HCT116 (cell line): ENCODE measurements at regions not wholly inside any gene's neighbourhood (a gene's known extent, or its start where the extent isn't known, plus 50 kb on each side); places are given as distances from the start of the nearest gene placed in this dataset.

Source experiments
- ATAC-seq: fragments of 200-7000 bp; cut with Tn5 transposase; 2 replicates; pipeline ENCODE4 v1.9.1; 2020; ENCODE audit warnings: mild to moderate bottlenecking, moderate library complexity
- BruUV-seq: library from RNA; stranded (reverse); fragments of 400-500 nt; replicated peaks from 2 replicates; lab custom pipeline; 2021; lab: Mats Ljungman, UMichigan
- CTCF ChIA-PET: fragments of 300-600 bp; sonication (Branson Sonifier 250); formaldehyde crosslinking; loops from one replicate; lab custom pipeline; 2021; ENCODE audit warnings: antibody characterized with exemption; lab: Charles Lee
- POLR2A ChIA-PET: fragments of 300-600, 350-600 bp; sonication (Branson Sonifier 250); formaldehyde crosslinking; loops from one replicate; lab custom pipeline; 2021; ENCODE audit warnings: antibody characterized with exemption; lab: Charles Lee
- RAD21 ChIA-PET, 2 experiments: fragments of 300-600 bp; sonication (Branson Sonifier 250); formaldehyde crosslinking; loops; one replicate each; lab custom pipeline; 2023; ENCODE audit warnings: low total read pairs in 2 of 2; ENCODE audit not compliant: uncharacterized antibody in 2 of 2, unreplicated experiment in 2 of 2, low non-redundant PET in 1 of 2; lab: Charles Lee
- DNase-seq: peaks from one replicate; pipeline ENCODE4 v3.0.0-alpha.2; 2010; ENCODE audit warnings: low read depth, low spot score
- H2AFZ ChIP-seq: fragments of 200-600 bp; shearing (Covaris generic), sonication (generic); 2 replicates; pipeline ENCODE4 v1.6.1; 2017; ENCODE audit warnings: low read depth, mixed run types, mixed read lengths, antibody characterized with exemption, low read length; ENCODE audit not compliant: poor library complexity, severe bottlenecking
- H3K27ac ChIP-seq: 2 replicates; pipeline ENCODE4 v1.5.1; 2012; ENCODE audit warnings: low read depth, low read length
- H3K27me3 ChIP-seq: fragments of 200-600 bp; sonication (generic); 2 replicates; pipeline ENCODE4 v1.6.1; 2016; ENCODE audit warnings: mixed run types, low read length, mixed read lengths; ENCODE audit not compliant: insufficient read depth
- H3K36me3 ChIP-seq, 2 experiments: fragments of 200-500 bp in 1 of 2; fragments of 200-600 bp in 1 of 2; sonication (Bioruptor generic) in 1 of 2; sonication (generic) in 1 of 2; 2 replicates each; pipeline versions ENCODE4 v1.5.1 to v1.6.1; 2014 to 2016; ENCODE audit warnings: low read length in 2 of 2, inconsistent platforms in 1 of 2, mixed read lengths in 1 of 2, mixed run types in 1 of 2; ENCODE audit not compliant: insufficient read depth in 2 of 2, control insufficient read depth in 1 of 2
- H3K4me1 ChIP-seq, 2 experiments: fragments of 200-600 bp in 1 of 2; sonication (generic) in 1 of 2; 2 replicates each; pipeline versions ENCODE4 v1.5.1 to v1.6.1; 2012 to 2017; ENCODE audit warnings: low read length in 2 of 2, inconsistent platforms in 1 of 2, mild to moderate bottlenecking in 1 of 2, mixed read lengths in 1 of 2, mixed run types in 1 of 2, moderate library complexity in 1 of 2; ENCODE audit not compliant: insufficient read depth in 2 of 2, control insufficient read depth in 1 of 2
- H3K4me2 ChIP-seq: fragments of 200-600 bp; sonication (generic); 2 replicates; pipeline ENCODE4 v1.6.1; 2017; ENCODE audit warnings: mixed run types, low read length, mixed read lengths
- H3K4me3 ChIP-seq, 2 experiments: fragments of 200-600 bp in 1 of 2; sonication (generic) in 1 of 2; replicated peaks in 1 of 2; 2 replicates each; pipeline ENCODE4 v1.5.1; 2011 to 2016; ENCODE audit warnings: low read length in 2 of 2, control low read depth in 1 of 2, low read depth in 1 of 2, mild to moderate bottlenecking in 1 of 2, mixed read lengths in 1 of 2, mixed run types in 1 of 2
- H3K79me2 ChIP-seq: fragments of 200-600 bp; sonication (generic); 2 replicates; pipeline ENCODE4 v1.6.1; 2017; ENCODE audit warnings: mild to moderate bottlenecking, mixed run types, low read length, moderate library complexity, mixed read lengths; ENCODE audit not compliant: insufficient read depth
- H3K9ac ChIP-seq: fragments of 200-600 bp; sonication (generic); 2 replicates; pipeline ENCODE4 v1.6.1; 2016; ENCODE audit warnings: low read length, mixed read lengths
- H3K9me2 ChIP-seq: fragments of 200-600 bp; sonication (generic), shearing (Covaris generic); 2 replicates; pipeline ENCODE4 v1.6.1; 2017; ENCODE audit warnings: mixed run types, mild to moderate bottlenecking, moderate library complexity; ENCODE audit not compliant: insufficient read depth
- H3K9me3 ChIP-seq, 2 experiments: fragments of 200-500 bp in 1 of 2; fragments of 200-600 bp in 1 of 2; sonication (Bioruptor generic) in 1 of 2; sonication (generic) in 1 of 2; 2 replicates each; pipeline ENCODE4 v1.6.1; 2014 to 2017; ENCODE audit warnings: low read length in 2 of 2, mixed read lengths in 2 of 2, inconsistent platforms in 1 of 2, low read depth in 1 of 2, mild to moderate bottlenecking in 1 of 2, mixed run types in 1 of 2, moderate library complexity in 1 of 2; ENCODE audit not compliant: control insufficient read depth in 1 of 2, insufficient read depth in 1 of 2
- H4K20me1 ChIP-seq: fragments of 200-600 bp; sonication (generic), shearing (Covaris generic); 2 replicates; pipeline ENCODE4 v1.6.1; 2017; ENCODE audit warnings: mixed run types, mild to moderate bottlenecking, moderate library complexity; ENCODE audit not compliant: insufficient read depth
- CBX3 ChIP-seq: IDR thresholded peaks from 2 replicates; pipeline ENCODE4 v1.6.1; 2012; ENCODE audit warnings: low read depth
- ELF1 ChIP-seq: IDR thresholded peaks from 2 replicates; pipeline ENCODE4 v1.6.1; 2012; ENCODE audit warnings: low read depth, borderline replicate concordance
- EZH2 ChIP-seq: fragments of 200-600 bp; sonication (generic); IDR thresholded peaks from 2 replicates; pipeline ENCODE4 v1.6.1; 2017; ENCODE audit warnings: antibody characterized with exemption, mixed run types
- EZH2phosphoT487 ChIP-seq: fragments of 200-600 bp; IDR thresholded peaks from 2 replicates; pipeline ENCODE4 v1.6.1; 2018; ENCODE audit warnings: antibody characterized with exemption, borderline replicate concordance
- POLR2A ChIP-seq: IDR thresholded peaks from 2 replicates; pipeline ENCODE4 v1.7.0; 2011; ENCODE audit warnings: borderline replicate concordance; ENCODE audit not compliant: insufficient read depth, insufficient read length; ENCODE audit errors: extremely low read depth
- POLR2AphosphoS5 ChIP-seq: IDR thresholded peaks from 2 replicates; pipeline ENCODE4 v1.6.1; 2011; ENCODE audit warnings: mild to moderate bottlenecking, low read depth, low read length, moderate library complexity
- RAD21 ChIP-seq: IDR thresholded peaks from 2 replicates; pipeline ENCODE4 v1.6.1; 2012; ENCODE audit warnings: low read depth, mild to moderate bottlenecking
- SIN3A ChIP-seq: IDR thresholded peaks from 2 replicates; pipeline ENCODE4 v1.6.1; 2012; ENCODE audit warnings: low read depth
- SRF ChIP-seq: IDR thresholded peaks from 2 replicates; pipeline ENCODE4 v1.6.1; 2012; ENCODE audit warnings: low read depth
- YY1 ChIP-seq: IDR thresholded peaks from 2 replicates; pipeline ENCODE4 v1.6.1; 2011; ENCODE audit warnings: low read length, low read depth, moderate library complexity, mild to moderate bottlenecking; ENCODE audit not compliant: insufficient replicate concordance; ENCODE audit errors: extremely low read depth
- ZBTB33 ChIP-seq: IDR thresholded peaks from 2 replicates; pipeline ENCODE4 v1.6.1; 2011; ENCODE audit warnings: mild to moderate bottlenecking, low read length, moderate library complexity; ENCODE audit not compliant: insufficient replicate concordance; ENCODE audit errors: extremely low read depth
- intact Hi-C: fragments of 100-400 bp; cut with micrococcal nuclease; formaldehyde crosslinking; loops from 2 replicates; pipeline ENCODE4 v1.10.0; 2022
- TF ChIP-seq, protein P1 (sequence below), 3 experiments: fragments of 200-600 bp in 1 of 3; sonication (generic) in 1 of 3; IDR thresholded peaks in 2 of 3; conservative IDR thresholded peaks in 1 of 3; 2 replicates each; pipeline ENCODE4 v1.5.1; 2012 to 2017; ENCODE audit warnings: low read depth in 2 of 3, low read length in 2 of 3, antibody characterized with exemption in 1 of 3, borderline replicate concordance in 1 of 3, control low read depth in 1 of 3, mild to moderate bottlenecking in 1 of 3, mixed read lengths in 1 of 3, mixed run types in 1 of 3, moderate library complexity in 1 of 3; ENCODE audit not compliant: insufficient read depth in 1 of 3

GRCh38 chr17:63265526-63265925, 180.6 kb downstream of the CYB561 start (continued):
- TF ChIP-seq SRF (no peak), RAD21 (no peak), CBX3 (no peak), YY1 (no peak), EZH2phosphoT487 (no peak), ZBTB33 (no peak)

DNA sequence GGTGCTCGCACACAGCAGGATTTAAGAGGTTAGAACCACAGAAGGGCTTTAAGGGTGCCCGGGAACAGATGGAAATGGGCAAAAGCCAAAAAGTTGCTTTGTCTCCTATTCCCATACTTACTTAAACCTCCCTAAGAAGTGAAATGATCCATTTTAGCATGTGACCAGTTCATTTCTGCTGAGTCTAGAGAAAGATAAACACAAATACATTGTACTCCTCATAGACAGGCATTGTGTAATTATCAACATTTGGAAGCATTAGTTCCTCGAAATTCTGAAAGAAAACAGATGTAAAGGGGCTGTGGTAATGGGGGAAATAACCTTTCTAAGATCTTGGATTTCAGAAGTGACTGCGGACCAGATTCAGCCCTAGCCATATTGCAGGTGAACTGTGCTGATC, 178.3 kb downstream of the CYB561 start:
- Histone ChIP-seq H3K4me2 (no peak overlapping the region), H4K20me1 (no peaks in the 10 kb centered on the region), H3K9me2 (no peaks in the 10 kb centered on the region), H3K9me3 (peaks cover 0 to 4% of the 10 kb centered on the region in 2 experiments; a peak in 1 of 4 replicates), H3K27ac (no peak overlapping the region), H3K4me3 (no peak overlapping the region), H3K36me3 (no peaks in the 10 kb centered on the region), H2AFZ (no peak overlapping the region), H3K9ac (no peak overlapping the region), H3K4me1 (peaks cover 0 to 4% of the 10 kb centered on the region in 2 experiments; a peak in 1 of 4 replicates), H3K79me2 (no peaks in the 10 kb centered on the region), H3K27me3 (no peaks in the 10 kb centered on the region)
- TF ChIP-seq, protein P1, sequence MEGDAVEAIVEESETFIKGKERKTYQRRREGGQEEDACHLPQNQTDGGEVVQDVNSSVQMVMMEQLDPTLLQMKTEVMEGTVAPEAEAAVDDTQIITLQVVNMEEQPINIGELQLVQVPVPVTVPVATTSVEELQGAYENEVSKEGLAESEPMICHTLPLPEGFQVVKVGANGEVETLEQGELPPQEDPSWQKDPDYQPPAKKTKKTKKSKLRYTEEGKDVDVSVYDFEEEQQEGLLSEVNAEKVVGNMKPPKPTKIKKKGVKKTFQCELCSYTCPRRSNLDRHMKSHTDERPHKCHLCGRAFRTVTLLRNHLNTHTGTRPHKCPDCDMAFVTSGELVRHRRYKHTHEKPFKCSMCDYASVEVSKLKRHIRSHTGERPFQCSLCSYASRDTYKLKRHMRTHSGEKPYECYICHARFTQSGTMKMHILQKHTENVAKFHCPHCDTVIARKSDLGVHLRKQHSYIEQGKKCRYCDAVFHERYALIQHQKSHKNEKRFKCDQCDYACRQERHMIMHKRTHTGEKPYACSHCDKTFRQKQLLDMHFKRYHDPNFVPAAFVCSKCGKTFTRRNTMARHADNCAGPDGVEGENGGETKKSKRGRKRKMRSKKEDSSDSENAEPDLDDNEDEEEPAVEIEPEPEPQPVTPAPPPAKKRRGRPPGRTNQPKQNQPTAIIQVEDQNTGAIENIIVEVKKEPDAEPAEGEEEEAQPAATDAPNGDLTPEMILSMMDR (IDR thresholded peaks at IDR 0.05 in 2 of 3, conservative IDR thresholded peaks at IDR 0.05 in 1 of 3; ENCODE audit: borderline replicate concordance in 1 of 3, insufficient read depth in 1 of 3, low read depth in 2 of 3, low read length in 2 of 3), result no peak
- TF ChIP-seq EZH2, result no peak
- TF ChIP-seq POLR2A, result no peak
- no peak for TF ChIP-seq ELF1
- no peak for TF ChIP-seq SIN3A
- no peak for TF ChIP-seq YY1
- no peak for TF ChIP-seq POLR2AphosphoS5
- ChIA-PET POLR2A (interaction anchor here (1.0 kb wide), 1 partner anchor 9 kb away, joined by 3 read pairs; no protein-coding TSS in a partner anchor), CTCF (no interaction called here), RAD21 (no interaction called here)
- no peak for ATAC-seq
- no TSS peak for BruUV-seq
- intact Hi-C loops, result no loop called here
- DNase-seq, result no peak
